NCI-H82 treated with DMSO at 0.1 percent for 48 hours (cell line): ENCODE measurements at regions not wholly inside any gene's neighbourhood (a gene's known extent, or its start where the extent isn't known, plus 50 kb on each side); places are given as distances from the start of the nearest gene placed in this dataset.
"Not testable (repeated sequence)": the region's sequence is repeated elsewhere in the genome, so short reads cannot be mapped to it uniquely, and the experiment has no call there.

ENCODE experiments used
- DNase-seq: peaks from one replicate; lab custom pipeline; 2025; ENCODE audit not compliant: unreplicated experiment; lab: John Stamatoyannopoulos, UW

GRCh38 chr10:105745596-105746148 lies 1104.6 kb downstream of the SORCS3 start:
- DNase-seq = no peak

GRCh38 chr10:105743343-105744056 lies 1102.4 kb downstream of the SORCS3 start:
- DNase-seq = no peak

DNA sequence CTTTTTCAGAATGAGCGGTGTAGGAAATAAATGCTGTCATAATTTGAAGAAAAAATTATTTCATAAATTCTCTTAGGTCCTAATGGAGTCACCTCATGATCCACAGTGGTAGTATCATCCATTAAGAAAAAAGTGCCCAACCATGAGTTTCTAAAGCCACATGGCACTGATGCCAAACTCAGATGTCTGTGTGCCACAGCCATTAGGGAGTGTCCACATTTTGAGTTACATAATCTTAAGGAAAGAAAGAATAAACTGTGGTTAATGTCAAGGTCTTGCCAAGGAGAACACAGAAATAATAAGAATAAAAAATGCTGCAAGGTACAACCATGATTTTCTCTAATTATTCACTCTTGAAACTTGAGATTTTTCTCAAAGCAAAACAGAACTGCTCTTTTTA lies 1101.8 kb downstream of the SORCS3 start:
- no peak for DNase-seq

DNA sequence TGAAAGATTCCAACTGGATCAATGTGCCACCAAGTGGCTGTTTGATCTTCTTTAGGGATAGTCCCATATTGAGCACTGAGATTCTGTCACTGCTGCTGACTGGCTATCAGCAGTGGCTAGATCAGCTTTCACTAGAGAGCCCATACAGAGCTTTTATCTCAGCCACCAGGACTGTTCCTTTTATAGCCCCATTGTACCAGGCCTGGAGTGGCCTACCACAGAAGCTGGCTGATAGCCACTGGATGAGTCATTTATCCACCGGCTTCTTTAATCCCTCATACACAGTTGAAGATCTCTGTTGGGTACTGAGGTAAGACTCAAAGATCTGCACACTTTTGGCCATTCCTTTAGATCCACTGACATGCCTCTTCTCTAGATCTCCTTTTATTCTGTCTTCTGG lies 1101.1 kb downstream of the SORCS3 start:
- no peak for DNase-seq

- DNase-seq = no peak
Observed at GRCh38 chr10:105734479-105734878, 1093.4 kb downstream of the SORCS3 start.

DNA sequence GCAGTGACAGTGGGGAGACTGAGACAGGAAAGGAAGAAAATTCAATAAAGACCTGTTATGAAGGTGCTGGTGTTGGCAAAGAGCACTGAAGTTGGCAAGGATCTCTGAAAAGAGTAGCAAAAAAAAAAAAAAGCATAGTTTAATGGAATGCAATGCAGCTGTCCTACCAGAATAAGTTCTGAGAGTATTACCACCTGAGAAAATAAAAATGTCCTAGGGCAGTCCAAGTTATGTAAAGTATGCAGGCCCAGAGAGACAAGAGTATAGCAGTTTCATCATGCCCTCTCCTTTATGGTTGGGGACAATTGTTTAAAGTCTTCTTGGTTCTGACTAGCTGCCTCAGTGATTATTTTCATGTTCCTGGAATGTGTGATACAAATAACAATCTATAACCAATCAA lies 1092.8 kb downstream of the SORCS3 start:
- no peak for DNase-seq

- no peak for DNase-seq
Observed at GRCh38 chr10:105729428-105729827, 1088.3 kb downstream of the SORCS3 start.

DNA sequence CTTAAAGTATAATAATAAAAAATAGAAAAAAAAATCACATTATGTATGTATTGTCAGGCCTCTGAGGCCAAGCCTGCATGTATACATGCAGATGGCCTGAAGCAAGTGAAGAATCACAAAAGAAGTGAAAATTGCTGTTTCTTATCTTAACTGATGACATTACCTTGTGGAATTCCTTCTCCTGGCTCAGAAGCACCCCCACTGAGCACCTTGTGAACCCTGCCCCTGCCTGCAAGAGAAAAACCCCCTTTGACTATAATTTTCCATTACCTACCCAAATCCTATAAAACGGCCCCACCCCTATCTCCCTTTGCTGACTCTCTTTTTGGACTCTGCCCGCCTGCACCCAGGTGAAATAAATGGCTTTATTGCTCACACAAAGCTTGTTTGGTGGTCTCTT lies 1086.5 kb downstream of the SORCS3 start:
- not testable (repeated sequence) for DNase-seq

GRCh38 chr10:105727131-105727530 lies 1086.0 kb downstream of the SORCS3 start:
- no peak for DNase-seq

- no peak for DNase-seq
Observed at GRCh38 chr10:105726149-105726548, 1085.1 kb downstream of the SORCS3 start.

GRCh38 chr10:105725007-105725406 lies 1083.9 kb downstream of the SORCS3 start:
- DNase-seq = no peak

- no peak for DNase-seq
Observed at GRCh38 chr10:105718207-105718995, 1077.3 kb downstream of the SORCS3 start.

- no peak for DNase-seq
Observed at GRCh38 chr10:105714728-105715127, 1073.6 kb downstream of the SORCS3 start.

- DNase-seq = no peak
Observed at GRCh38 chr10:105707603-105708002, 1066.5 kb downstream of the SORCS3 start.

DNA sequence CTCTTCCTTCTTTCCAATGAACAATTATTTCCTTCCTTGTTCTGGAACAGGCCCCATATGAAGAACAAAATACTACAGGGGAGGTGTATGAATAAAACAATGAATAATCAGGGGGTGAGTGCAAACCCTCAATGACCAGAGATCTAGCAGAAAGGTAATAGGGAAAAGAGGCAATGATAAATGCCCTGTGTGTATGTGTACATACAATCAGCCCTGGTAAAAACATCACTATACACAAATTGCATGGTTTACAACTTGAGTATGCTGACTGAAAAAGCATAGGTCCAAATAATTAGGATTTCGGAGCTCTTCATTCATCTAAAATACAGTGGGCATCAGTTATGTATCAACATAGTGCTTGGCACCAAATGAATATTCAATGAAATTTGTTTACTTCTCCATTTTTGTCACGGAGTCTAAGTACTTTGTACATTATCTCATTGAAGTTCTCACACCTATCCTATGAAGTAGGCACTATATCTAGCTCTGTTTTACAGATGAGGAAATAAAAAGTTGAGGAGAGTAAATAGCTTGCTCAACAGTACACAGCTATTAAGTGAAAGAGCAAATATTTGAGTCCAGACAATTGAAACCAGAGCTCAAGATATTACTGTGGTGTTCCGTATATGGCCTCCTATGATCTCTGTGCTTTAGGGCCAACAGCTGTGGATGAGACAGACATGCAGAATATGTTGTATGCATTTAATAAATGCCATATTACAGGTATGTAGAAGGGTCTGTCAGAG lies 1065.4 kb downstream of the SORCS3 start:
- no peak for DNase-seq

GRCh38 chr10:105702211-105702610 lies 1061.1 kb downstream of the SORCS3 start:
- DNase-seq = no peak

DNA sequence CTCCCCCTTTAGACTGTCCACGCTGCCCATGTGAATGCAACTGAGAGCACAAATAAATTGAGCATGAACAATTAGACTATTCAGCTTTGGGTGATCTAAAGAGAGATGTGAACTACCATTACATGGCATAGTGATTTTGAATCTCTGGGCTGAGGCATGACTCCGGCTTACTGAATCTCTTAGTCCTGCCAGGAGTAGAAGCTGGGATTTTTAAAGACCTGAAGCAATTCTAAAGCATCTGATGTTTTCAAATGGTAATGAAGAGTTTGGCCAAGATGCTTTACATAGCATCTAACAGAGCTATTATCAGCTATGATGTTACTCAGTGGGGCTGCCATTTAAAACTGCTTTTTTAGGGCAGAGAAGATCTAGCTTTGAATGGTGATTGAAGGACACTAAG lies 1059.1 kb downstream of the SORCS3 start:
- DNase-seq = no peak

GRCh38 chr10:105699504-105699903 lies 1058.4 kb downstream of the SORCS3 start:
- DNase-seq = no peak

DNA sequence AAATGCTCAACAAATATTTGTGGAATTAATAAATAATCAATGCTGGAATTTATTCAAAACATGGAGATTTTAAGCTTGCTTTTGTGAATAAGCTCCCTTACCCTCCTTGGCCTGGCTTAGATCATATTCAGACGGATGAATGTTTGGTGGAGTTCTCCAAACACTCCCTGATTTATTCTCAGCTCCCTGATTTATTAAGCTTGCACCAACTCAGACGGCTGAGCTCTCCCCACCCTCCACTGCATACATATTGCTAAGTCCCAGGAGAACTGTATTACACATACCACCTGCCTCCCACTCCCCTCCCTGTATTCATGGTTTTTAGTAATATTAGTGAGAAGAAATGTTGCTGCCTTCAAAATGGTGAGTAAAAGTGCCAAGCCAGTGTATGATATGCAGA lies 1057.5 kb downstream of the SORCS3 start:
- no peak for DNase-seq

GRCh38 chr10:105697290-105697780 lies 1056.2 kb downstream of the SORCS3 start:
- no peak for DNase-seq

GRCh38 chr10:105691811-105692210 lies 1050.7 kb downstream of the SORCS3 start:
- DNase-seq = peak; percentile 5
